K562 (cell line): ENCODE measurements at regions not wholly inside any gene's neighbourhood (a gene's known extent, or its start where the extent isn't known, plus 50 kb on each side); places are given as distances from the start of the nearest gene placed in this dataset.
"Not testable (repeated sequence)": the region's sequence is repeated elsewhere in the genome, so short reads cannot be mapped to it uniquely, and the experiment has no call there.

Source experiments
- BHLHE40 ChIP-seq: IDR thresholded peaks from 2 replicates; pipeline ENCODE4 v1.6.1; 2011; ENCODE audit warnings: low read length, improper control_type of control experiment
- CBX8 ChIP-seq: fragments of 200-600 bp; sonication (generic); IDR thresholded peaks from 2 replicates; pipeline ENCODE4 v1.6.1; 2012; ENCODE audit warnings: borderline replicate concordance, mixed run types, low read depth, mild to moderate bottlenecking, moderate library complexity, mixed read lengths, low read length, control low read depth, inconsistent platforms; ENCODE audit not compliant: poor library complexity, severe bottlenecking; ENCODE audit errors: extremely low read depth
- CSDE1 ChIP-seq, 2 experiments: fragments of 450-650 bp; IDR thresholded peaks; 2 replicates each; pipeline ENCODE4 v1.6.1; 2016; ENCODE audit warnings: mild to moderate bottlenecking in 1 of 2
- FOS ChIP-seq: IDR thresholded peaks from 3 replicates; pipeline ENCODE4 v1.6.1; 2011; ENCODE audit not compliant: insufficient read length; ENCODE audit errors: extremely low read depth
- IRF2 ChIP-seq: sonication (generic); formaldehyde crosslinking; IDR thresholded peaks from 2 replicates; pipeline ENCODE4 v1.8.1; 2022; ENCODE audit warnings: mild to moderate bottlenecking, missing genetic modification reagents
- NFIC ChIP-seq: fragments of 450-650 bp; IDR thresholded peaks from 2 replicates; pipeline ENCODE4 v1.6.1; 2017; ENCODE audit warnings: mild to moderate bottlenecking, inconsistent platforms
- PHF21A ChIP-seq: fragments of 450-650 bp; IDR thresholded peaks from 2 replicates; pipeline ENCODE4 v1.6.1; 2017; ENCODE audit warnings: low read depth, borderline replicate concordance
- POLR2A ChIP-seq: fragments of 450-650 bp; conservative IDR thresholded peaks from 2 replicates; pipeline ENCODE4 v1.6.1; 2016
- POLR2AphosphoS5 ChIP-seq: IDR thresholded peaks from 2 replicates; pipeline ENCODE4 v1.6.1; 2011; ENCODE audit warnings: mild to moderate bottlenecking, low read depth, low read length, moderate library complexity; ENCODE audit not compliant: control insufficient read depth, insufficient read depth
- ZEB2 ChIP-seq: fragments of 450-650 bp; IDR thresholded peaks from 2 replicates; pipeline ENCODE4 v1.6.1; 2016
- TF ChIP-seq, protein P1 (sequence below), 3 experiments: IDR thresholded peaks in 2 of 3; conservative IDR thresholded peaks in 1 of 3; 2 replicates each; pipeline ENCODE4 v1.5.1; 2011 to 2012; ENCODE audit warnings: low read length in 3 of 3, mild to moderate bottlenecking in 3 of 3, control low read depth in 2 of 3, improper control_type of control experiment in 1 of 3, inconsistent platforms in 1 of 3, low read depth in 1 of 3, mixed read lengths in 1 of 3, moderate library complexity in 1 of 3; ENCODE audit not compliant: insufficient read depth in 2 of 3
- TF ChIP-seq, protein P2 (sequence below): IDR thresholded peaks from 3 replicates; pipeline ENCODE4 v1.6.1; 2011; ENCODE audit warnings: borderline replicate concordance, mild to moderate bottlenecking, moderate library complexity; ENCODE audit not compliant: insufficient read length; ENCODE audit errors: extremely low read depth
- TF ChIP-seq, protein P3 (sequence below): fragments of 250-450 bp; sonication (Bioruptor Pico); IDR thresholded peaks from 2 replicates; pipeline ENCODE4 v1.6.1; 2021; ENCODE audit warnings: mild to moderate bottlenecking

DNA sequence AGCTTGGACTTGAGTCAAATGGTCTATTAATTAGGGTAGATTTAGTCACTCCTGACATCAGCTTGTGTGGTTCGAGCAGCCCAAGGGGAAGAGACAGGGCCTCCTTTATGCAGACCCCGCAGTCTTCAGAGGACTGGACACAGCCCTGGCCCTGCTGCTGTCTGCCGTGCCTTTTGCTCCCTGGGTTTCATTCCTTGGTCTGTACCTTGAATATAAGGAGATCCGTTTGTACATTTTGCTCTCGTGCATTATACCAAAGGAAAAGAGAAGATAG is 119.4 kb upstream of the FAM20C start:
- TF ChIP-seq, protein P1, sequence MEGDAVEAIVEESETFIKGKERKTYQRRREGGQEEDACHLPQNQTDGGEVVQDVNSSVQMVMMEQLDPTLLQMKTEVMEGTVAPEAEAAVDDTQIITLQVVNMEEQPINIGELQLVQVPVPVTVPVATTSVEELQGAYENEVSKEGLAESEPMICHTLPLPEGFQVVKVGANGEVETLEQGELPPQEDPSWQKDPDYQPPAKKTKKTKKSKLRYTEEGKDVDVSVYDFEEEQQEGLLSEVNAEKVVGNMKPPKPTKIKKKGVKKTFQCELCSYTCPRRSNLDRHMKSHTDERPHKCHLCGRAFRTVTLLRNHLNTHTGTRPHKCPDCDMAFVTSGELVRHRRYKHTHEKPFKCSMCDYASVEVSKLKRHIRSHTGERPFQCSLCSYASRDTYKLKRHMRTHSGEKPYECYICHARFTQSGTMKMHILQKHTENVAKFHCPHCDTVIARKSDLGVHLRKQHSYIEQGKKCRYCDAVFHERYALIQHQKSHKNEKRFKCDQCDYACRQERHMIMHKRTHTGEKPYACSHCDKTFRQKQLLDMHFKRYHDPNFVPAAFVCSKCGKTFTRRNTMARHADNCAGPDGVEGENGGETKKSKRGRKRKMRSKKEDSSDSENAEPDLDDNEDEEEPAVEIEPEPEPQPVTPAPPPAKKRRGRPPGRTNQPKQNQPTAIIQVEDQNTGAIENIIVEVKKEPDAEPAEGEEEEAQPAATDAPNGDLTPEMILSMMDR (IDR thresholded peaks at IDR 0.05 in 2 of 3, conservative IDR thresholded peaks at IDR 0.05 in 1 of 3; ENCODE audit: insufficient read depth in 2 of 3, low read depth in 1 of 3, low read length in 3 of 3): not testable (repeated sequence)
- TF ChIP-seq NFIC; ZEB2; PHF21A; FOS; POLR2A; BHLHE40; IRF2 (CRISPR knock-in tag); CBX8; CSDE1 (IDR thresholded peaks at IDR 0.05); POLR2AphosphoS5: not testable (repeated sequence)
- TF ChIP-seq, protein P2, sequence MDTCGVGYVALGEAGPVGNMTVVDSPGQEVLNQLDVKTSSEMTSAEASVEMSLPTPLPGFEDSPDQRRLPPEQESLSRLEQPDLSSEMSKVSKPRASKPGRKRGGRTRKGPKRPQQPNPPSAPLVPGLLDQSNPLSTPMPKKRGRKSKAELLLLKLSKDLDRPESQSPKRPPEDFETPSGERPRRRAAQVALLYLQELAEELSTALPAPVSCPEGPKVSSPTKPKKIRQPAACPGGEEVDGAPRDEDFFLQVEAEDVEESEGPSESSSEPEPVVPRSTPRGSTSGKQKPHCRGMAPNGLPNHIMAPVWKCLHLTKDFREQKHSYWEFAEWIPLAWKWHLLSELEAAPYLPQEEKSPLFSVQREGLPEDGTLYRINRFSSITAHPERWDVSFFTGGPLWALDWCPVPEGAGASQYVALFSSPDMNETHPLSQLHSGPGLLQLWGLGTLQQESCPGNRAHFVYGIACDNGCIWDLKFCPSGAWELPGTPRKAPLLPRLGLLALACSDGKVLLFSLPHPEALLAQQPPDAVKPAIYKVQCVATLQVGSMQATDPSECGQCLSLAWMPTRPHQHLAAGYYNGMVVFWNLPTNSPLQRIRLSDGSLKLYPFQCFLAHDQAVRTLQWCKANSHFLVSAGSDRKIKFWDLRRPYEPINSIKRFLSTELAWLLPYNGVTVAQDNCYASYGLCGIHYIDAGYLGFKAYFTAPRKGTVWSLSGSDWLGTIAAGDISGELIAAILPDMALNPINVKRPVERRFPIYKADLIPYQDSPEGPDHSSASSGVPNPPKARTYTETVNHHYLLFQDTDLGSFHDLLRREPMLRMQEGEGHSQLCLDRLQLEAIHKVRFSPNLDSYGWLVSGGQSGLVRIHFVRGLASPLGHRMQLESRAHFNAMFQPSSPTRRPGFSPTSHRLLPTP: not testable (repeated sequence)
- TF ChIP-seq, protein P3, sequence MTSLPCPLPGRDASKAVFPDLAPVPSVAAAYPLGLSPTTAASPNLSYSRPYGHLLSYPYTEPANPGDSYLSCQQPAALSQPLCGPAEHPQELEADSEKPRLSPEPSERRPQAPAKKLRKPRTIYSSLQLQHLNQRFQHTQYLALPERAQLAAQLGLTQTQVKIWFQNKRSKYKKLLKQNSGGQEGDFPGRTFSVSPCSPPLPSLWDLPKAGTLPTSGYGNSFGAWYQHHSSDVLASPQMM (CRISPR knock-in tag): not testable (repeated sequence)
